ENCODE measurements at regions not wholly inside any gene's neighbourhood (a gene's known extent, or its start where the extent isn't known, plus 50 kb on each side); places are given as distances from the start of the nearest gene placed in this dataset.

- Histone ChIP-seq H3K4me1 (ENCODE audit: low read depth) (no peaks in the 10 kb centered on the region), H3K36me3 (ENCODE audit: low read depth) (no peaks in the 10 kb centered on the region), H3K4me3 (no peak overlapping the region), H3K9me3 (no peaks in the 10 kb centered on the region)
- DNase-seq (no peak), ATAC-seq (no peak)
- TF ChIP-seq, protein P1, sequence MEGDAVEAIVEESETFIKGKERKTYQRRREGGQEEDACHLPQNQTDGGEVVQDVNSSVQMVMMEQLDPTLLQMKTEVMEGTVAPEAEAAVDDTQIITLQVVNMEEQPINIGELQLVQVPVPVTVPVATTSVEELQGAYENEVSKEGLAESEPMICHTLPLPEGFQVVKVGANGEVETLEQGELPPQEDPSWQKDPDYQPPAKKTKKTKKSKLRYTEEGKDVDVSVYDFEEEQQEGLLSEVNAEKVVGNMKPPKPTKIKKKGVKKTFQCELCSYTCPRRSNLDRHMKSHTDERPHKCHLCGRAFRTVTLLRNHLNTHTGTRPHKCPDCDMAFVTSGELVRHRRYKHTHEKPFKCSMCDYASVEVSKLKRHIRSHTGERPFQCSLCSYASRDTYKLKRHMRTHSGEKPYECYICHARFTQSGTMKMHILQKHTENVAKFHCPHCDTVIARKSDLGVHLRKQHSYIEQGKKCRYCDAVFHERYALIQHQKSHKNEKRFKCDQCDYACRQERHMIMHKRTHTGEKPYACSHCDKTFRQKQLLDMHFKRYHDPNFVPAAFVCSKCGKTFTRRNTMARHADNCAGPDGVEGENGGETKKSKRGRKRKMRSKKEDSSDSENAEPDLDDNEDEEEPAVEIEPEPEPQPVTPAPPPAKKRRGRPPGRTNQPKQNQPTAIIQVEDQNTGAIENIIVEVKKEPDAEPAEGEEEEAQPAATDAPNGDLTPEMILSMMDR (IDR thresholded peaks at IDR 0.05): no peak
- intact Hi-C loops (cut with DNase I, micrococcal nuclease): no loop called here
Observed at GRCh38 chr12:78700565-78700964, 164.0 kb upstream of the SYT1 start.

GRCh38 chr12:78703820-78704525 is 160.6 kb upstream of the SYT1 start:
- H3K4me1 ChIP-seq (ENCODE audit: low read depth): no peaks in the 10 kb centered on the region

GRCh38 chr12:78711954-78712353 is 152.6 kb upstream of the SYT1 start:
- Histone ChIP-seq H3K9me3 (no peaks in the 10 kb centered on the region), H3K4me3 (no peak overlapping the region), H3K36me3 (ENCODE audit: low read depth) (no peaks in the 10 kb centered on the region), H3K4me1 (ENCODE audit: low read depth) (no peaks in the 10 kb centered on the region)
- DNase-seq (no peak), ATAC-seq (no peak)
- intact Hi-C loops (cut with DNase I, micrococcal nuclease): no loop called here
- TF ChIP-seq, protein P1 (IDR thresholded peaks at IDR 0.05): no peak

More at GRCh38 chr12:78703820-78704525, 160.6 kb upstream of the SYT1 start:
- Histone ChIP-seq H3K9me3 (no peaks in the 10 kb centered on the region), H3K36me3 (ENCODE audit: low read depth) (no peaks in the 10 kb centered on the region), H3K4me3 (no peak overlapping the region)
- intact Hi-C loops (cut with DNase I, micrococcal nuclease): no loop called here
- no peak for ATAC-seq
- TF ChIP-seq, protein P1 (IDR thresholded peaks at IDR 0.05): no peak
- DNase-seq: no peak

DNA sequence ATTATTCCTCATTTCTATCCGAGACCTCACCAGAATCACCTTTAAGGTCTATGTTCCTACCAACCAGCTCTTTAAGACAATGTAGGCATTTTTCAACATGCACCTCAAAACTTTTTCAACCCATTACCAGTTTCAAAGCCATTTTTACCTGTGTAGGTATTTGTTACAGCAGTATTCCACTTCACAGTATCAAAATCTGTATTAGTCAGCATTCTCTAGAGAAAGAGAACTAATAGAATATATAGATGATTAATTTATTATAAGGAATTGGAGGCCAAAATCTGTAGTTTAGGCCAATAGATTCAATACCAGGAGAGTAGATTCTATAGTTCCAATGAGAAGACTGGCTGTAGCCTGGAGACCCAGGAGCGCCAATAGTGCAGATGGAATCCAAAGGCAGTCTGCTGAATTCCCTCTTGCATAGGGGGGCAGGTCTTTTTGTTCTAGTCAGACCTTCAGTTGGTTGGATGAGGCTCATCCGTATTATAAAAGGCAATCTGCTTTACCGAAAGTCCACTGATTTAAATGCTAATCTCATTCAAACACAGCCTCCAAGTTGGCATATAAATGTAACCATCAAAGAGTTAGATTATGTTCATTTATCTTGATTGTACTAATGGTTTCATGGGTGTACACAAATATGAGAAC is 151.6 kb upstream of the SYT1 start:
- DNase-seq (no peak), ATAC-seq (no peak)
- intact Hi-C loops (cut with DNase I, micrococcal nuclease): no loop called here
- H3K4me1 ChIP-seq (ENCODE audit: low read depth): no peaks in the 10 kb centered on the region
- no peaks in the 10 kb centered on the region for H3K9me3 ChIP-seq
- TF ChIP-seq, protein P1 (IDR thresholded peaks at IDR 0.05): no peak
- H3K36me3 ChIP-seq (ENCODE audit: low read depth): no peaks in the 10 kb centered on the region
- no peak overlapping the region for H3K4me3 ChIP-seq

- Histone ChIP-seq H3K4me1 (ENCODE audit: low read depth) (peaks cover 4% of the 10 kb centered on the region), H3K36me3 (ENCODE audit: low read depth) (no peaks in the 10 kb centered on the region), H3K9me3 (no peaks in the 10 kb centered on the region), H3K4me3 (no peak overlapping the region)
- ATAC-seq (no peak), DNase-seq (no peak)
- intact Hi-C loops (cut with DNase I, micrococcal nuclease): no loop called here
- TF ChIP-seq, protein P1 (IDR thresholded peaks at IDR 0.05): no peak
Observed at GRCh38 chr12:78719721-78720120, 144.9 kb upstream of the SYT1 start.
